SK-N-MC (cell line): ENCODE measurements at regions not wholly inside any gene's neighbourhood (a gene's known extent, or its start where the extent isn't known, plus 50 kb on each side); places are given as distances from the start of the nearest gene placed in this dataset.

Experiments
- EZH2 ChIP-seq: fragments of 200-600 bp; sonication (generic); IDR thresholded peaks from one replicate; pipeline ENCODE4 v1.6.1; 2017; ENCODE audit warnings: antibody characterized with exemption
- POLR2AphosphoS5 ChIP-seq: IDR thresholded peaks from 2 replicates; pipeline ENCODE4 v1.6.1; 2012; ENCODE audit warnings: mild to moderate bottlenecking, low read depth, low read length, borderline replicate concordance

- TF ChIP-seq EZH2 (no peak), POLR2AphosphoS5 (no peak)
These were observed 838.7 kb upstream of the PRMT6 start for GRCh38 chr1:106217765-106218164.
